Fibroblast of the aortic adventitia (primary cell): ENCODE measurements at regions not wholly inside any gene's neighbourhood (a gene's known extent, or its start where the extent isn't known, plus 50 kb on each side); places are given as distances from the start of the nearest gene placed in this dataset.

Source experiments
- DNase-seq: peaks from one replicate; pipeline ENCODE4 v3.0.0-alpha.2; 2010; ENCODE audit warnings: low read depth
- H3K4me3 ChIP-seq: 2 replicates; pipeline ENCODE4 v1.5.1; 2011; ENCODE audit warnings: low read depth, mild to moderate bottlenecking, control low read depth, low read length, moderate library complexity
- CTCF ChIP-seq: IDR thresholded peaks from 2 replicates; pipeline ENCODE4 v1.5.1; 2011; ENCODE audit warnings: mild to moderate bottlenecking, low read length, control low read depth, inconsistent platforms; ENCODE audit not compliant: insufficient read depth

GRCh38 chr1:60599574-60599973, 482.8 kb upstream of the NFIA start:
- TF ChIP-seq CTCF, result no peak
- H3K4me3 ChIP-seq, result no peak overlapping the region
- no peak for DNase-seq

GRCh38 chr1:60598041-60598910, 484.1 kb upstream of the NFIA start:
- no peak overlapping the region for H3K4me3 ChIP-seq
- no peak for TF ChIP-seq CTCF
- peak; percentile 8 for DNase-seq

- DNase-seq, result peak; percentile 87
- peak; percentile 48 for TF ChIP-seq CTCF
- H3K4me3 ChIP-seq, result no peak overlapping the region
Observed at GRCh38 chr1:60596791-60597750, 485.3 kb upstream of the NFIA start.

GRCh38 chr1:60591583-60591982, 490.8 kb upstream of the NFIA start:
- no peak for TF ChIP-seq CTCF
- no peak overlapping the region for H3K4me3 ChIP-seq
- DNase-seq, result no peak

- TF ChIP-seq CTCF, result no peak
- peak; percentile 28 for DNase-seq
- no peak overlapping the region for H3K4me3 ChIP-seq
Observed at GRCh38 chr1:60589916-60590315, 492.4 kb upstream of the NFIA start.

- no peak overlapping the region for H3K4me3 ChIP-seq
- TF ChIP-seq CTCF, result no peak
Observed at GRCh38 chr1:60589046-60589748, 493.2 kb upstream of the NFIA start.

More at GRCh38 chr1:60589046-60589748, 493.2 kb upstream of the NFIA start:
- peak; percentile 53 for DNase-seq
